ENCODE measurements at regions not wholly inside any gene's neighbourhood (a gene's known extent, or its start where the extent isn't known, plus 50 kb on each side); places are given as distances from the start of the nearest gene placed in this dataset.

GRCh38 chr7:132733860-132734259, 157.6 kb upstream of the PLXNA4 start:
- peaks cover 0 to 2% (median 0%) of the 10 kb centered on the region in 5 donors for H3K27me3 ChIP-seq (ENCODE audit: control insufficient read depth in 5 of 5, insufficient read depth in 4 of 5, low read length in 5 of 5)

GRCh38 chr7:132732321-132732865, 156.1 kb upstream of the PLXNA4 start:
- Histone ChIP-seq H3K4me1 (ENCODE audit: control insufficient read depth in 5 of 5, insufficient read depth in 5 of 5, low read length in 5 of 5) (no peaks in the 10 kb centered on the region), H3K27me3 (ENCODE audit: control insufficient read depth in 5 of 5, insufficient read depth in 4 of 5, low read length in 5 of 5) (peaks cover 0 to 5% (median 0%) of the 10 kb centered on the region in 5 donors), H3K9ac (ENCODE audit: low read length in 5 of 5) (no peak overlapping the region), H3K36me3 (ENCODE audit: control insufficient read depth in 5 of 5, insufficient read depth in 5 of 5, low read length in 5 of 5) (no peaks in the 10 kb centered on the region), H3K4me3 (ENCODE audit: low read depth in 1 of 5, low read length in 5 of 5) (no peak overlapping the region), H3K9me3 (ENCODE audit: control insufficient read depth in 5 of 5, low read length in 5 of 5) (no peaks in the 10 kb centered on the region), H3K27ac (ENCODE audit: low read depth, low read length) (no peak overlapping the region)

More at GRCh38 chr7:132733860-132734259, 157.6 kb upstream of the PLXNA4 start:
- Histone ChIP-seq H3K27ac (ENCODE audit: low read depth, low read length) (no peak overlapping the region), H3K9me3 (ENCODE audit: control insufficient read depth in 5 of 5, low read length in 5 of 5) (no peaks in the 10 kb centered on the region), H3K36me3 (ENCODE audit: control insufficient read depth in 5 of 5, insufficient read depth in 5 of 5, low read length in 5 of 5) (no peaks in the 10 kb centered on the region), H3K4me1 (ENCODE audit: control insufficient read depth in 5 of 5, insufficient read depth in 5 of 5, low read length in 5 of 5) (no peaks in the 10 kb centered on the region), H3K4me3 (ENCODE audit: low read depth in 1 of 5, low read length in 5 of 5) (no peak overlapping the region), H3K9ac (ENCODE audit: low read length in 5 of 5) (no peak overlapping the region)

- no peaks in the 10 kb centered on the region for H3K4me1 ChIP-seq (ENCODE audit: control insufficient read depth in 5 of 5, insufficient read depth in 5 of 5, low read length in 5 of 5)
- H3K36me3 ChIP-seq (ENCODE audit: control insufficient read depth in 5 of 5, insufficient read depth in 5 of 5, low read length in 5 of 5), result no peaks in the 10 kb centered on the region
- no peak overlapping the region for H3K9ac ChIP-seq (ENCODE audit: low read length in 5 of 5)
- H3K27ac ChIP-seq (ENCODE audit: low read depth, low read length), result no peak overlapping the region
- peaks cover 0 to 5% (median 2%) of the 10 kb centered on the region in 5 donors for H3K27me3 ChIP-seq (ENCODE audit: control insufficient read depth in 5 of 5, insufficient read depth in 4 of 5, low read length in 5 of 5)
- H3K9me3 ChIP-seq (ENCODE audit: control insufficient read depth in 5 of 5, low read length in 5 of 5), result no peaks in the 10 kb centered on the region
- H3K4me3 ChIP-seq (ENCODE audit: low read depth in 1 of 5, low read length in 5 of 5), result no peak overlapping the region
Observed at GRCh38 chr7:132730105-132730504, 153.8 kb upstream of the PLXNA4 start.

- Histone ChIP-seq H3K9me3 (ENCODE audit: control insufficient read depth in 5 of 5, low read length in 5 of 5) (peaks cover 0 to 6% (median 2%) of the 10 kb centered on the region in 5 donors), H3K27me3 (ENCODE audit: control insufficient read depth in 5 of 5, insufficient read depth in 4 of 5, low read length in 5 of 5) (peaks cover 0 to 9% (median 2%) of the 10 kb centered on the region in 5 donors), H3K4me3 (ENCODE audit: low read depth in 1 of 5, low read length in 5 of 5) (no peak overlapping the region), H3K4me1 (ENCODE audit: control insufficient read depth in 5 of 5, insufficient read depth in 5 of 5, low read length in 5 of 5) (no peaks in the 10 kb centered on the region), H3K36me3 (ENCODE audit: control insufficient read depth in 5 of 5, insufficient read depth in 5 of 5, low read length in 5 of 5) (no peaks in the 10 kb centered on the region), H3K27ac (ENCODE audit: low read depth, low read length) (no peak overlapping the region), H3K9ac (ENCODE audit: low read length in 5 of 5) (no peak overlapping the region)
Observed at GRCh38 chr7:132723506-132724081, 147.3 kb upstream of the PLXNA4 start.

GRCh38 chr7:132720835-132721234, 144.6 kb upstream of the PLXNA4 start:
- Histone ChIP-seq H3K9ac (ENCODE audit: low read length in 5 of 5) (no peak overlapping the region), H3K4me3 (ENCODE audit: low read depth in 1 of 5, low read length in 5 of 5) (no peak overlapping the region), H3K9me3 (ENCODE audit: control insufficient read depth in 5 of 5, low read length in 5 of 5) (peaks cover 0 to 6% (median 2%) of the 10 kb centered on the region in 5 donors), H3K4me1 (ENCODE audit: control insufficient read depth in 5 of 5, insufficient read depth in 5 of 5, low read length in 5 of 5) (no peaks in the 10 kb centered on the region), H3K36me3 (ENCODE audit: control insufficient read depth in 5 of 5, insufficient read depth in 5 of 5, low read length in 5 of 5) (no peaks in the 10 kb centered on the region), H3K27me3 (ENCODE audit: control insufficient read depth in 5 of 5, insufficient read depth in 4 of 5, low read length in 5 of 5) (peaks cover 0 to 4% (median 0%) of the 10 kb centered on the region in 5 donors), H3K27ac (ENCODE audit: low read depth, low read length) (no peak overlapping the region)

- H3K4me1 ChIP-seq (ENCODE audit: control insufficient read depth in 5 of 5, insufficient read depth in 5 of 5, low read length in 5 of 5), result no peaks in the 10 kb centered on the region
- no peaks in the 10 kb centered on the region for H3K27me3 ChIP-seq (ENCODE audit: control insufficient read depth in 5 of 5, insufficient read depth in 4 of 5, low read length in 5 of 5)
- peaks cover 0 to 4% (median 0%) of the 10 kb centered on the region in 5 donors for H3K9me3 ChIP-seq (ENCODE audit: control insufficient read depth in 5 of 5, low read length in 5 of 5)
- no peak overlapping the region for H3K27ac ChIP-seq (ENCODE audit: low read depth, low read length)
- H3K9ac ChIP-seq (ENCODE audit: low read length in 5 of 5), result no peak overlapping the region
- H3K36me3 ChIP-seq (ENCODE audit: control insufficient read depth in 5 of 5, insufficient read depth in 5 of 5, low read length in 5 of 5), result no peaks in the 10 kb centered on the region
- no peak overlapping the region for H3K4me3 ChIP-seq (ENCODE audit: low read depth in 1 of 5, low read length in 5 of 5)
Observed at GRCh38 chr7:132713893-132714292, 137.6 kb upstream of the PLXNA4 start.

GRCh38 chr7:132709971-132710567, 133.8 kb upstream of the PLXNA4 start:
- no peaks in the 10 kb centered on the region for H3K36me3 ChIP-seq (ENCODE audit: control insufficient read depth in 5 of 5, insufficient read depth in 5 of 5, low read length in 5 of 5)
- H3K4me1 ChIP-seq (ENCODE audit: control insufficient read depth in 5 of 5, insufficient read depth in 5 of 5, low read length in 5 of 5), result no peaks in the 10 kb centered on the region
- no peaks in the 10 kb centered on the region for H3K27me3 ChIP-seq (ENCODE audit: control insufficient read depth in 5 of 5, insufficient read depth in 4 of 5, low read length in 5 of 5)
- no peaks in the 10 kb centered on the region for H3K9me3 ChIP-seq (ENCODE audit: control insufficient read depth in 5 of 5, low read length in 5 of 5)
- no peak overlapping the region for H3K4me3 ChIP-seq (ENCODE audit: low read depth in 1 of 5, low read length in 5 of 5)
- H3K27ac ChIP-seq (ENCODE audit: low read depth, low read length), result no peak overlapping the region
- no peak overlapping the region for H3K9ac ChIP-seq (ENCODE audit: low read length in 5 of 5)

GRCh38 chr7:132708470-132708869, 132.2 kb upstream of the PLXNA4 start:
- no peaks in the 10 kb centered on the region for H3K36me3 ChIP-seq (ENCODE audit: control insufficient read depth in 5 of 5, insufficient read depth in 5 of 5, low read length in 5 of 5)
- no peak overlapping the region for H3K9ac ChIP-seq (ENCODE audit: low read length in 5 of 5)
- H3K27ac ChIP-seq (ENCODE audit: low read depth, low read length), result no peak overlapping the region
- no peaks in the 10 kb centered on the region for H3K9me3 ChIP-seq (ENCODE audit: control insufficient read depth in 5 of 5, low read length in 5 of 5)
- no peaks in the 10 kb centered on the region for H3K27me3 ChIP-seq (ENCODE audit: control insufficient read depth in 5 of 5, insufficient read depth in 4 of 5, low read length in 5 of 5)
- no peaks in the 10 kb centered on the region for H3K4me1 ChIP-seq (ENCODE audit: control insufficient read depth in 5 of 5, insufficient read depth in 5 of 5, low read length in 5 of 5)
- H3K4me3 ChIP-seq (ENCODE audit: low read depth in 1 of 5, low read length in 5 of 5), result no peak overlapping the region

GRCh38 chr7:132705146-132705545, 128.9 kb upstream of the PLXNA4 start:
- Histone ChIP-seq H3K4me3 (ENCODE audit: low read depth in 1 of 5, low read length in 5 of 5) (no peak overlapping the region), H3K27ac (ENCODE audit: low read depth, low read length) (no peak overlapping the region), H3K4me1 (ENCODE audit: control insufficient read depth in 5 of 5, insufficient read depth in 5 of 5, low read length in 5 of 5) (no peaks in the 10 kb centered on the region), H3K9me3 (ENCODE audit: control insufficient read depth in 5 of 5, low read length in 5 of 5) (peaks cover 0 to 5% (median 3%) of the 10 kb centered on the region in 5 donors), H3K9ac (ENCODE audit: low read length in 5 of 5) (no peak overlapping the region), H3K36me3 (ENCODE audit: control insufficient read depth in 5 of 5, insufficient read depth in 5 of 5, low read length in 5 of 5) (no peaks in the 10 kb centered on the region), H3K27me3 (ENCODE audit: control insufficient read depth in 5 of 5, insufficient read depth in 4 of 5, low read length in 5 of 5) (no peaks in the 10 kb centered on the region)

GRCh38 chr7:132703742-132704141, 127.5 kb upstream of the PLXNA4 start:
- Histone ChIP-seq H3K27me3 (ENCODE audit: control insufficient read depth in 5 of 5, insufficient read depth in 4 of 5, low read length in 5 of 5) (no peaks in the 10 kb centered on the region), H3K36me3 (ENCODE audit: control insufficient read depth in 5 of 5, insufficient read depth in 5 of 5, low read length in 5 of 5) (no peaks in the 10 kb centered on the region), H3K9me3 (ENCODE audit: control insufficient read depth in 5 of 5, low read length in 5 of 5) (peaks cover 0 to 5% (median 3%) of the 10 kb centered on the region in 5 donors), H3K4me1 (ENCODE audit: control insufficient read depth in 5 of 5, insufficient read depth in 5 of 5, low read length in 5 of 5) (no peaks in the 10 kb centered on the region), H3K9ac (ENCODE audit: low read length in 5 of 5) (no peak overlapping the region), H3K27ac (ENCODE audit: low read depth, low read length) (no peak overlapping the region), H3K4me3 (ENCODE audit: low read depth in 1 of 5, low read length in 5 of 5) (no peak overlapping the region)

Measured in subcutaneous abdominal adipose tissue (tissue), 5 donors.